ENCODE measurements at regions not wholly inside any gene's neighbourhood (a gene's known extent, or its start where the extent isn't known, plus 50 kb on each side); places are given as distances from the start of the nearest gene placed in this dataset.
A peak's percentile ranks its signal among the peaks of the same experiment; 100 is the strongest.

DNA sequence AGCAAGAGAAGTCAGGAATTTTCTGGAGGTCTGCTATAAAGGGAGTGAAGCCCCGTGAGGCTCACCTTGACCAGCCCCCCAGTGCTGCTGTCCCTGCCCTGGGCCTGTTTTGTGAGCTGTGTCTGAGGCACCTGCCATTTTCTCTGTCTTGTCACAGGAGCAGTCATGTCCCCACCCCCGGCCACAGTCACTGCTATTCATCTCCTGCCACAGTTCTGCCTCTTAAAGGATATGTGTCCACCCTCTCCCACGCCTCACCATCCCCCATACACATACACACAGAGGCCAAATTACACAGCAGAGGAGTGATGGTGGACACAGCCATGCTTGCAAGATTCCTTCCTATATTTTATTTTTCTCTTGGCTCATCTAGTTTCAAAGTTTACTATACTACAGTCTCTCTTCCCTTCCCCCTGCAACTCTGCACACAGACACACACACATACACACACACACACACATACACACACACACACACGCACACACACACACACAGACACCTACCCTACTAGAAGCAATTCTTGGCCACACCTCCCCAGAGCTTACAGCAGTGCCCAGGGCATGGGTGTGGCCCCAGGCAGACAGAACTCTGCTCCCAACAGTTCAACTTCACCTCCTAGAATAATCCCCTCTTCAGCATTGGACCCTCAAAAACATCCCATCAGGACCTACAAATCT, 68.7 kb upstream of the TAB2 start:
- peak; percentile 29 to 32 for ATAC-seq
- H3K4me3 Mint-ChIP-seq, result no peak overlapping the region
- DNase-seq (ENCODE audit: low spot score), result no peak
- peaks cover 11 to 16% of the 10 kb centered on the region in 2 donors for H3K4me1 Mint-ChIP-seq (ENCODE audit: low read depth in 2 of 2)
- no peaks in the 10 kb centered on the region for H3K36me3 Mint-ChIP-seq
- peaks cover 3% of the 10 kb centered on the region for H3K9me3 Mint-ChIP-seq
- H3K27me3 Mint-ChIP-seq, result peaks cover 0 to 7% of the 10 kb centered on the region in 2 donors
- peak overlapping the region in 1 of 2 donors; percentile 17 for H3K27ac Mint-ChIP-seq

DNA sequence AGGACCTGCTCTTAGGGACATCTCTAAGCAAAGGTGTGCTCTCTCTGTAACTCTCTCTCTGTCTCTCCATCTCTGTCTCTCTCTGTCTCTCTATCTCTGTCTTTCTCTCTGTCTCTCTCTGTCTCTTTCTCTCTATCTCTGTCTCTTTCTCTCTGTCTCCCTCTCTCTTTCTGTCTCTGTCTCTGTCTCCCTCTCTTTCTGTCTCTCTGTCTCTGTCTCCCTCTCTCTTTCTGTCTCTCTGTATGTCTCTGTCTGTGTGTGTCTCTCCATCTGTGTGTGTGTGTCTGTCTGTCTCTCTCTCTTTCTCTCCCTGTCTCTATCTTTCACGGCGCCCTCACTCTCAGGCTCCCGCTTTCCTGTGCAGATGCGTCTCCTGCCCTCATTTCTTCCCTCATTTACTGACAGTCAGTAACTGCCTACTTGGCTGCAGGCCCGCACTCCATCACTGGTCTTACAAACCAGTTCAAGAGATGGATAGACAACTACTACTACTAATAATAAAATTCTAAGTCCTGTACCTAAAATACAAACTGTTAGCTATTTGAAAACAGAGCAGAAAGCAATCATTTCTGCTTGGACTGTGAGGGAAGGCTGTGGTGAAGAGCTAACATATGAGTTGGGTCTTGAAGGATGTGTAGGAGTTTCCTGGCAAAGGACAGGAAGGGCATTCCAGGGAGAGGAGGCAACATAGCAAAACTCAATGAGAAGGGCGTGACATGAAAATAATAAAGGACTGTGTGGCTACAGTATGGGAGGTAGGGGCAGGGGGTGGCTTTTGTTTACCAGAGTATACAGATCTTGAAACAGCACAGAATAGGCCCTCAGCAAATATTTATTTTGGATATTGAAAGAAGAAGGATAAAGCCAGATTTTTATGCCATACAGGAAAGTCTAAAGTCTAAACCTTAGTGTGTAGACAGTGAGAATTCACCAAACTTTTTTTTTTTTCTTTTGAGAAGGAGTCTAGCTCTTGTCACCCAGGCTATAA, 67.8 kb upstream of the TAB2 start:
- Mint-ChIP-seq H3K27me3 (peaks cover 0 to 3% of the 10 kb centered on the region in 2 donors), H3K4me1 (ENCODE audit: low read depth in 2 of 2) (peaks cover 11 to 16% of the 10 kb centered on the region in 2 donors), H3K27ac (peak overlapping the region in 1 of 2 donors; percentile 4), H3K36me3 (no peaks in the 10 kb centered on the region), H3K4me3 (no peak overlapping the region), H3K9me3 (peaks cover 3% of the 10 kb centered on the region)
- DNase-seq (ENCODE audit: low spot score) (no peak), ATAC-seq (no peak)

GRCh38 chr6:149250951-149251350, 66.6 kb upstream of the TAB2 start:
- Mint-ChIP-seq H3K36me3 (no peaks in the 10 kb centered on the region), H3K9me3 (peaks cover 3% of the 10 kb centered on the region), H3K27ac (no peak overlapping the region), H3K4me3 (no peak overlapping the region), H3K4me1 (ENCODE audit: low read depth in 2 of 2) (peaks cover 11 to 16% of the 10 kb centered on the region in 2 donors), H3K27me3 (peaks cover 0 to 3% of the 10 kb centered on the region in 2 donors)
- ATAC-seq (no peak), DNase-seq (ENCODE audit: low spot score) (no peak)

DNA sequence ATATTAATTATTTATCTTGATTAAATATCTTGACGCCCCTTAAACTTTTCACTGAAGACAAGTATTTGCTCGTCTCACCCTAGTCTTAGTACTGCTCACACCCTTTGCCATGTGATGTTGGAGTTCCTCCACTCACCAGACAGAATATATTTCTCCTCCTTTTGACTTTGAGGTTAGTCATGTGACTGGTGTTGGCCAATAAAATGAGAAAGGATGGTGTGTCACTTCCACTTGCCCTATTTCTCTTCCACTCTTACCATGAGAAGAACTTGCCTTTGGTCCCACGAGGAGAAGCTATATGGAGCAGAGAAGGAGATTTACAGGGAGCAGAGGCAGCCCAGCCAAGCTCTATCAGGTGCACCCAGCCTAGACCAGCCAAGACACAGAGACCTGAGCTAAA, 64.9 kb upstream of the TAB2 start:
- Mint-ChIP-seq H3K9me3 (peaks cover 3% of the 10 kb centered on the region), H3K27ac (no peak overlapping the region), H3K36me3 (no peaks in the 10 kb centered on the region), H3K27me3 (peaks cover 0 to 3% of the 10 kb centered on the region in 2 donors), H3K4me3 (no peak overlapping the region), H3K4me1 (ENCODE audit: low read depth in 2 of 2) (peaks cover 11 to 16% of the 10 kb centered on the region in 2 donors)
- ATAC-seq (no peak), DNase-seq (ENCODE audit: low spot score) (no peak)

DNA sequence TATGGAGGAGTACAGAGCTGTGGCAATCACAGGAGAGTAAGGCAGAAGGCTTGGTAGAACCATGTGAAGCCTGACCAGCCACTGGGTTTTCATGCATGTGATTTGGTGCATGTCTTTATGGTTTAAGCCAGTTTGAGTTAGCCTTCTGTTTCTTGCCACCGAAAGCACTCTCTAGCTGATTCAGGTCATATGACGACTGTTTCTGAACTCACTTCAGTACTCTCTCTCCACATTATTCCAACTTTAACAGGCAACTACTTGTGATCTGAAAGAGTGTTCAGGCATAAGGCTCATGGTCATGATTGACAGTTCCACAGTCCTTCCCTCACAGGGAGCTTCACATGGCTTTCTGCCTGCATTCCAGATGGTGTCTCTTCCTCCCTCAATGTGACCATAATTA, 63.3 kb upstream of the TAB2 start:
- H3K27ac Mint-ChIP-seq, result no peak overlapping the region
- H3K4me1 Mint-ChIP-seq (ENCODE audit: low read depth in 2 of 2), result peaks cover 9% of the 10 kb centered on the region in 2 donors
- no peaks in the 10 kb centered on the region for H3K36me3 Mint-ChIP-seq
- ATAC-seq (no peak), DNase-seq (ENCODE audit: low spot score) (no peak)
- no peak overlapping the region for H3K4me3 Mint-ChIP-seq
- peaks cover 0 to 3% of the 10 kb centered on the region in 2 donors for H3K27me3 Mint-ChIP-seq
- H3K9me3 Mint-ChIP-seq, result peaks cover 3% of the 10 kb centered on the region

GRCh38 chr6:149259753-149260152, 57.8 kb upstream of the TAB2 start:
- H3K4me3 Mint-ChIP-seq, result no peak overlapping the region
- peak overlapping the region in 1 of 2 donors; percentile 19 for H3K27ac Mint-ChIP-seq
- no peaks in the 10 kb centered on the region for H3K36me3 Mint-ChIP-seq

GRCh38 chr6:149260214-149260874, 57.2 kb upstream of the TAB2 start:
- H3K27me3 Mint-ChIP-seq, result peaks cover 5 to 6% of the 10 kb centered on the region in 2 donors
- DNase-seq (ENCODE audit: low spot score) (no peak), ATAC-seq (no peak)
- H3K36me3 Mint-ChIP-seq, result no peaks in the 10 kb centered on the region
- H3K4me3 Mint-ChIP-seq, result no peak overlapping the region
- peak overlapping the region in 1 of 2 donors; percentile 19 for H3K27ac Mint-ChIP-seq
- peaks cover 0 to 3% of the 10 kb centered on the region in 2 donors for H3K4me1 Mint-ChIP-seq (ENCODE audit: low read depth in 2 of 2)
- H3K9me3 Mint-ChIP-seq, result no peaks in the 10 kb centered on the region

More at GRCh38 chr6:149259753-149260152, 57.8 kb upstream of the TAB2 start:
- Mint-ChIP-seq H3K9me3 (no peaks in the 10 kb centered on the region), H3K27me3 (peaks cover 4% of the 10 kb centered on the region in 2 donors), H3K4me1 (ENCODE audit: low read depth in 2 of 2) (peaks cover 0 to 3% of the 10 kb centered on the region in 2 donors)
- DNase-seq (ENCODE audit: low spot score) (no peak), ATAC-seq (no peak)

- Mint-ChIP-seq H3K4me3 (no peak overlapping the region), H3K4me1 (ENCODE audit: low read depth in 2 of 2) (peaks cover 0 to 3% of the 10 kb centered on the region in 2 donors), H3K36me3 (no peaks in the 10 kb centered on the region), H3K9me3 (no peaks in the 10 kb centered on the region), H3K27me3 (peaks cover 10 to 15% of the 10 kb centered on the region in 2 donors), H3K27ac (no peak overlapping the region)
- no peak for DNase-seq (ENCODE audit: low spot score)
- ATAC-seq, result no peak
These were observed 56.0 kb upstream of the TAB2 start for GRCh38 chr6:149261364-149262040.

- Mint-ChIP-seq H3K4me1 (ENCODE audit: low read depth in 2 of 2) (peaks cover 0 to 5% of the 10 kb centered on the region in 2 donors), H3K9me3 (no peaks in the 10 kb centered on the region), H3K27me3 (peaks cover 15 to 28% of the 10 kb centered on the region in 2 donors), H3K27ac (no peak overlapping the region), H3K4me3 (no peak overlapping the region), H3K36me3 (no peaks in the 10 kb centered on the region)
- ATAC-seq (no peak), DNase-seq (ENCODE audit: low spot score) (no peak)
These were observed 54.2 kb upstream of the TAB2 start for GRCh38 chr6:149263321-149263720.

GRCh38 chr6:149264629-149265028, 52.9 kb upstream of the TAB2 start:
- H3K9me3 Mint-ChIP-seq, result no peaks in the 10 kb centered on the region
- H3K27me3 Mint-ChIP-seq, result peaks cover 15 to 28% of the 10 kb centered on the region in 2 donors
- no peaks in the 10 kb centered on the region for H3K36me3 Mint-ChIP-seq
- ATAC-seq (no peak), DNase-seq (ENCODE audit: low spot score) (no peak)
- peak overlapping the region in 1 of 2 donors; percentile 45 for H3K27ac Mint-ChIP-seq
- H3K4me3 Mint-ChIP-seq, result no peak overlapping the region
- peaks cover 0 to 8% of the 10 kb centered on the region in 2 donors for H3K4me1 Mint-ChIP-seq (ENCODE audit: low read depth in 2 of 2)

DNA sequence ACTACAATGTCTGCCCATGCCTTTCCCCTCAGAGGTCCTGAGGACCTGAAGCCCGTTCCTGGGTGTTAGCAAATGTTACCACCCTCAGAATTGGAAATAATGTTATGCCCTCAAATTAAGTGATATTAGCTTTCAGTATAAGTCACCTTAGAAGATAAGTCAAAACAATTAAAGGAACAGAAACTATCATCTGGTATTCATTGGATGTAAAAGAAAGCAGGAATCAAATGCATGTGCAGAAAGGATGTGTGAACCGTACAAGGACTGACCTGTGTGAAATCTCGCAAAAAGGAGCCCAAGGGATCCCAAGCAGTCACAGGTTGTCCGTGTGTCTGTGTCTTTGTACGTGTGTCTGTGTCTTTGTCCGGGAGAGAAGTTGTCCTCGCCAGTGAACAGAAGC, 51.6 kb upstream of the TAB2 start:
- DNase-seq (ENCODE audit: low spot score) (no peak), ATAC-seq (no peak)
- H3K9me3 Mint-ChIP-seq, result no peaks in the 10 kb centered on the region
- no peaks in the 10 kb centered on the region for H3K36me3 Mint-ChIP-seq
- no peak overlapping the region for H3K27ac Mint-ChIP-seq
- peaks cover 15 to 28% of the 10 kb centered on the region in 2 donors for H3K27me3 Mint-ChIP-seq
- H3K4me3 Mint-ChIP-seq, result no peak overlapping the region
- peaks cover 1 to 12% of the 10 kb centered on the region in 2 donors for H3K4me1 Mint-ChIP-seq (ENCODE audit: low read depth in 2 of 2)

GRCh38 chr6:149266659-149267058, 50.9 kb upstream of the TAB2 start:
- Mint-ChIP-seq H3K4me3 (no peak overlapping the region), H3K27me3 (peaks cover 15 to 28% of the 10 kb centered on the region in 2 donors), H3K9me3 (no peaks in the 10 kb centered on the region), H3K4me1 (ENCODE audit: low read depth in 2 of 2) (peaks cover 8 to 19% of the 10 kb centered on the region in 2 donors), H3K27ac (no peak overlapping the region), H3K36me3 (no peaks in the 10 kb centered on the region)
- no peak for ATAC-seq
- DNase-seq (ENCODE audit: low spot score), result no peak

GRCh38 chr6:149267072-149267471, 50.4 kb upstream of the TAB2 start:
- H3K4me3 Mint-ChIP-seq, result no peak overlapping the region
- DNase-seq (ENCODE audit: low spot score) (no peak), ATAC-seq (no peak)
- H3K9me3 Mint-ChIP-seq, result no peaks in the 10 kb centered on the region
- H3K27ac Mint-ChIP-seq, result no peak overlapping the region
- H3K27me3 Mint-ChIP-seq, result peaks cover 15 to 28% of the 10 kb centered on the region in 2 donors
- no peaks in the 10 kb centered on the region for H3K36me3 Mint-ChIP-seq
- H3K4me1 Mint-ChIP-seq (ENCODE audit: low read depth in 2 of 2), result peaks cover 12 to 23% of the 10 kb centered on the region in 2 donors

Data from natural killer cell treated with Interleukin-12 subunit alpha and Interleukin-12 subunit beta and Interleukin-15 and Interleukin-18, amount 100 ng/mL, for 72 hours (primary cell).